ENCODE measurements at regions not wholly inside any gene's neighbourhood (a gene's known extent, or its start where the extent isn't known, plus 50 kb on each side); places are given as distances from the start of the nearest gene placed in this dataset.

DNA sequence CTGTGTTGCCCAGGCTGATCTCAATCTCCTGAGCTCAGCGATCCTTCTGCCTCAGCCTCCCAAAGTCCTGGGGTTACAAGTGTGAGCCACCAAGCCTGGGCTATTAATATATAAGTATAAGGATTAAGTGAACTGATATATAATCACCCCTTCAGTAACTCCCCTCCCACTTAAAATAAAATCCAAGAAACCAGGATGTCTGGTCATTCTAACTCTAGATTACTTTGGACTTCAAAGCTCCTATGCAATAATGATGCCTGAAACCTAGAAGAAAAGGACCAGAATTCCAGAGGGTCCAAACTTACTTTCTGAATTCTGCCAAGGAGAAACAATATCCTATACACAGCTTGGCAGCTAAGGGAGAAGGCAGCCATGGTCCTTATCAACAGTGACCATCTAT, 206.8 kb upstream of the ZNF217 start:
- no peak for TF ChIP-seq YY1 (IDR thresholded peaks at IDR 0.05; ENCODE audit: insufficient read depth, insufficient read length)
- TF ChIP-seq SUZ12 (IDR thresholded peaks at IDR 0.05; ENCODE audit: extremely low read depth, insufficient read depth, insufficient read length): no peak
- no peak for TF ChIP-seq ZNF274 (IDR thresholded peaks at IDR 0.05; ENCODE audit: low read depth, low read length)
